GM21529 (cell line): ENCODE measurements at regions not wholly inside any gene's neighbourhood (a gene's known extent, or its start where the extent isn't known, plus 50 kb on each side); places are given as distances from the start of the nearest gene placed in this dataset.

Source experiments
- ATAC-seq: cut with Tn5 transposase; IDR thresholded peaks from one replicate; pipeline ENCODE4 v1.9.1; 2021; ENCODE audit not compliant: unreplicated experiment

- ATAC-seq, result no peak
Measured at GRCh38 chr2:236964291-236964690, 121.4 kb upstream of the COPS8 start.

- ATAC-seq, result no peak
Measured at GRCh38 chr2:236965021-236965840, 120.5 kb upstream of the COPS8 start.

- ATAC-seq, result no peak
Measured at GRCh38 chr2:236965841-236966096, 119.9 kb upstream of the COPS8 start.

GRCh38 chr2:236967499-236967783, 118.2 kb upstream of the COPS8 start:
- no peak for ATAC-seq

- peak; percentile 58 for ATAC-seq
Measured at GRCh38 chr2:236968101-236968879, 117.4 kb upstream of the COPS8 start.

GRCh38 chr2:236968880-236969534, 116.7 kb upstream of the COPS8 start:
- no peak for ATAC-seq

- no peak for ATAC-seq
Measured at GRCh38 chr2:236969767-236970655, 115.7 kb upstream of the COPS8 start.

- no peak for ATAC-seq
Measured at GRCh38 chr2:236970656-236971010, 115.1 kb upstream of the COPS8 start.

GRCh38 chr2:236971131-236971821, 114.4 kb upstream of the COPS8 start:
- ATAC-seq, result no peak

GRCh38 chr2:236971919-236972381, 113.7 kb upstream of the COPS8 start:
- no peak for ATAC-seq

GRCh38 chr2:236972491-236973342, 113.0 kb upstream of the COPS8 start:
- ATAC-seq, result no peak

- ATAC-seq, result no peak
Measured at GRCh38 chr2:236973343-236973980, 112.2 kb upstream of the COPS8 start.

GRCh38 chr2:236974148-236974547, 111.5 kb upstream of the COPS8 start:
- no peak for ATAC-seq

GRCh38 chr2:236974752-236975151, 110.9 kb upstream of the COPS8 start:
- ATAC-seq, result no peak

GRCh38 chr2:236975766-236976165, 109.9 kb upstream of the COPS8 start:
- ATAC-seq, result no peak

GRCh38 chr2:236976266-236977062, 109.2 kb upstream of the COPS8 start:
- ATAC-seq, result no peak

GRCh38 chr2:236977063-236977851, 108.4 kb upstream of the COPS8 start:
- ATAC-seq, result no peak
